Glutamatergic neuron (in vitro differentiated cells): ENCODE measurements at regions not wholly inside any gene's neighbourhood (a gene's known extent, or its start where the extent isn't known, plus 50 kb on each side); places are given as distances from the start of the nearest gene placed in this dataset.

Source experiments
- DNase-seq: peaks from one replicate; pipeline ENCODE4 v3.0.0; 2022
- H3K27ac Mint-ChIP-seq: one replicate; pipeline ENCODE4 v1.8.0; 2020; ENCODE audit warnings: mild to moderate bottlenecking, mixed read lengths, inconsistent platforms; ENCODE audit not compliant: unreplicated experiment
- H3K27me3 Mint-ChIP-seq: one replicate; pipeline ENCODE4 v1.8.0; 2020; ENCODE audit warnings: mild to moderate bottlenecking, moderate library complexity, mixed read lengths, inconsistent platforms; ENCODE audit not compliant: unreplicated experiment
- H3K36me3 Mint-ChIP-seq: one replicate; pipeline ENCODE4 v1.8.0; 2020; ENCODE audit warnings: mild to moderate bottlenecking, mixed read lengths, inconsistent platforms; ENCODE audit not compliant: unreplicated experiment
- H3K4me1 Mint-ChIP-seq: one replicate; pipeline ENCODE4 v1.8.0; 2020; ENCODE audit warnings: mild to moderate bottlenecking, low read depth, mixed read lengths, inconsistent platforms; ENCODE audit not compliant: unreplicated experiment
- H3K4me3 Mint-ChIP-seq: one replicate; pipeline ENCODE4 v1.8.0; 2020; ENCODE audit warnings: mild to moderate bottlenecking, mixed read lengths, inconsistent platforms; ENCODE audit not compliant: unreplicated experiment
- H3K9me3 Mint-ChIP-seq: one replicate; pipeline ENCODE4 v1.8.0; 2020; ENCODE audit warnings: mild to moderate bottlenecking, moderate library complexity, mixed read lengths, inconsistent platforms; ENCODE audit not compliant: unreplicated experiment
- CTCF ChIP-seq: fragments of 200-600 bp; sonication (generic); IDR thresholded peaks from one replicate; pipeline ENCODE4 v1.5.0; 2021; ENCODE audit not compliant: partially characterized antibody, unreplicated experiment

- no peak for DNase-seq
- H3K36me3 Mint-ChIP-seq, result peaks cover 7% of the 10 kb centered on the region
- no peak overlapping the region for H3K4me3 Mint-ChIP-seq
- H3K27me3 Mint-ChIP-seq, result no peaks in the 10 kb centered on the region
- no peaks in the 10 kb centered on the region for H3K9me3 Mint-ChIP-seq
- H3K4me1 Mint-ChIP-seq, result no peaks in the 10 kb centered on the region
- H3K27ac Mint-ChIP-seq, result no peak overlapping the region
- no peak for TF ChIP-seq CTCF
Observed at GRCh38 chr6:166842607-166843006, 113.7 kb downstream of the RNASET2 start.

- Mint-ChIP-seq H3K9me3 (no peaks in the 10 kb centered on the region), H3K4me1 (no peaks in the 10 kb centered on the region), H3K36me3 (no peaks in the 10 kb centered on the region), H3K27ac (no peak overlapping the region), H3K27me3 (no peaks in the 10 kb centered on the region), H3K4me3 (no peak overlapping the region)
- no peak for DNase-seq
- no peak for TF ChIP-seq CTCF
Observed at GRCh38 chr6:166841216-166841615, 115.1 kb downstream of the RNASET2 start.

- no peaks in the 10 kb centered on the region for H3K9me3 Mint-ChIP-seq
- H3K4me1 Mint-ChIP-seq, result no peaks in the 10 kb centered on the region
- no peak for DNase-seq
Observed at GRCh38 chr6:166839569-166839968, 116.8 kb downstream of the RNASET2 start.

GRCh38 chr6:166838987-166839386, 117.4 kb downstream of the RNASET2 start:
- Mint-ChIP-seq H3K27ac (no peak overlapping the region), H3K4me3 (no peak overlapping the region)
- DNase-seq, result no peak

More at GRCh38 chr6:166839569-166839968, 116.8 kb downstream of the RNASET2 start:
- TF ChIP-seq CTCF, result no peak
- no peaks in the 10 kb centered on the region for H3K36me3 Mint-ChIP-seq
- no peaks in the 10 kb centered on the region for H3K27me3 Mint-ChIP-seq
- no peak overlapping the region for H3K27ac Mint-ChIP-seq
- H3K4me3 Mint-ChIP-seq, result no peak overlapping the region

More at GRCh38 chr6:166838987-166839386, 117.4 kb downstream of the RNASET2 start:
- Mint-ChIP-seq H3K9me3 (no peaks in the 10 kb centered on the region), H3K27me3 (no peaks in the 10 kb centered on the region), H3K4me1 (no peaks in the 10 kb centered on the region), H3K36me3 (no peaks in the 10 kb centered on the region)
- TF ChIP-seq CTCF, result no peak
